ENCODE measurements at regions not wholly inside any gene's neighbourhood (a gene's known extent, or its start where the extent isn't known, plus 50 kb on each side); places are given as distances from the start of the nearest gene placed in this dataset.

GRCh38 chr2:121082191-121082590, 202.8 kb downstream of the TFCP2L1 start:
- no peak for TF ChIP-seq POLR2AphosphoS5 (IDR thresholded peaks at IDR 0.05; ENCODE audit: low read depth, low read length)
- TF ChIP-seq, protein P1, sequence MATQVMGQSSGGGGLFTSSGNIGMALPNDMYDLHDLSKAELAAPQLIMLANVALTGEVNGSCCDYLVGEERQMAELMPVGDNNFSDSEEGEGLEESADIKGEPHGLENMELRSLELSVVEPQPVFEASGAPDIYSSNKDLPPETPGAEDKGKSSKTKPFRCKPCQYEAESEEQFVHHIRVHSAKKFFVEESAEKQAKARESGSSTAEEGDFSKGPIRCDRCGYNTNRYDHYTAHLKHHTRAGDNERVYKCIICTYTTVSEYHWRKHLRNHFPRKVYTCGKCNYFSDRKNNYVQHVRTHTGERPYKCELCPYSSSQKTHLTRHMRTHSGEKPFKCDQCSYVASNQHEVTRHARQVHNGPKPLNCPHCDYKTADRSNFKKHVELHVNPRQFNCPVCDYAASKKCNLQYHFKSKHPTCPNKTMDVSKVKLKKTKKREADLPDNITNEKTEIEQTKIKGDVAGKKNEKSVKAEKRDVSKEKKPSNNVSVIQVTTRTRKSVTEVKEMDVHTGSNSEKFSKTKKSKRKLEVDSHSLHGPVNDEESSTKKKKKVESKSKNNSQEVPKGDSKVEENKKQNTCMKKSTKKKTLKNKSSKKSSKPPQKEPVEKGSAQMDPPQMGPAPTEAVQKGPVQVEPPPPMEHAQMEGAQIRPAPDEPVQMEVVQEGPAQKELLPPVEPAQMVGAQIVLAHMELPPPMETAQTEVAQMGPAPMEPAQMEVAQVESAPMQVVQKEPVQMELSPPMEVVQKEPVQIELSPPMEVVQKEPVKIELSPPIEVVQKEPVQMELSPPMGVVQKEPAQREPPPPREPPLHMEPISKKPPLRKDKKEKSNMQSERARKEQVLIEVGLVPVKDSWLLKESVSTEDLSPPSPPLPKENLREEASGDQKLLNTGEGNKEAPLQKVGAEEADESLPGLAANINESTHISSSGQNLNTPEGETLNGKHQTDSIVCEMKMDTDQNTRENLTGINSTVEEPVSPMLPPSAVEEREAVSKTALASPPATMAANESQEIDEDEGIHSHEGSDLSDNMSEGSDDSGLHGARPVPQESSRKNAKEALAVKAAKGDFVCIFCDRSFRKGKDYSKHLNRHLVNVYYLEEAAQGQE (IDR thresholded peaks at IDR 0.05; ENCODE audit: insufficient read depth in 1 of 2, low read depth in 2 of 2, low read length in 2 of 2), result no peak
- TF ChIP-seq SIN3A (IDR thresholded peaks at IDR 0.05; ENCODE audit: borderline replicate concordance, insufficient read depth, low read length), result no peak
